NB4 (cell line): ENCODE measurements at regions not wholly inside any gene's neighbourhood (a gene's known extent, or its start where the extent isn't known, plus 50 kb on each side); places are given as distances from the start of the nearest gene placed in this dataset.

Experiments
- DNase-seq: peaks from one replicate; pipeline ENCODE4 v3.0.0; 2010; ENCODE audit warnings: low read depth
- H3K4me3 ChIP-seq: one replicate; pipeline ENCODE4 v1.5.1; 2011; ENCODE audit warnings: mild to moderate bottlenecking, low read depth, low read length, moderate library complexity
- CTCF ChIP-seq: IDR thresholded peaks from one replicate; pipeline ENCODE4 v1.5.1; 2012; ENCODE audit warnings: low read depth, low read length
- MAX ChIP-seq: IDR thresholded peaks from 2 replicates; pipeline ENCODE4 v1.6.1; 2011; ENCODE audit warnings: low read depth, low read length
- MYC ChIP-seq: IDR thresholded peaks from 2 replicates; pipeline ENCODE4 v1.6.1; 2011; ENCODE audit warnings: low read depth, low read length
- POLR2A ChIP-seq: IDR thresholded peaks from 2 replicates; pipeline ENCODE4 v1.6.1; 2011; ENCODE audit warnings: mild to moderate bottlenecking; ENCODE audit not compliant: insufficient read length; ENCODE audit errors: extremely low read depth

- DNase-seq = no peak
- TF ChIP-seq MYC (no peak), POLR2A (no peak), CTCF (no peak), MAX (no peak)
- H3K4me3 ChIP-seq = no peak overlapping the region
Measured at GRCh38 chr16:7992616-7993015, 597.7 kb downstream of the TMEM114 start.

- H3K4me3 ChIP-seq = no peak overlapping the region
- TF ChIP-seq MAX (no peak), POLR2A (no peak), MYC (no peak), CTCF (no peak)
- DNase-seq = no peak
Measured at GRCh38 chr16:7990626-7991260, 599.6 kb downstream of the TMEM114 start.

- no peak for TF ChIP-seq POLR2A
- TF ChIP-seq MYC = no peak
- TF ChIP-seq MAX = no peak
- H3K4me3 ChIP-seq = no peak overlapping the region
- DNase-seq = no peak
Measured at GRCh38 chr16:7983676-7984075, 606.6 kb downstream of the TMEM114 start.

- TF ChIP-seq CTCF = no peak
- no peak for TF ChIP-seq MYC
- no peak for TF ChIP-seq MAX
- no peak for TF ChIP-seq POLR2A
- DNase-seq = no peak
- H3K4me3 ChIP-seq = no peak overlapping the region
Measured at GRCh38 chr16:7980133-7980483, 610.2 kb downstream of the TMEM114 start.

GRCh38 chr16:7979448-7980132, 610.7 kb downstream of the TMEM114 start:
- no peak overlapping the region for H3K4me3 ChIP-seq
- no peak for TF ChIP-seq POLR2A
- no peak for DNase-seq

- no peak for DNase-seq
- TF ChIP-seq MYC (no peak), CTCF (no peak), MAX (no peak), POLR2A (no peak)
- no peak overlapping the region for H3K4me3 ChIP-seq
Measured at GRCh38 chr16:7976563-7976962, 613.7 kb downstream of the TMEM114 start.
